GM18909 (cell line): ENCODE measurements at regions not wholly inside any gene's neighbourhood (a gene's known extent, or its start where the extent isn't known, plus 50 kb on each side); places are given as distances from the start of the nearest gene placed in this dataset.
"Not testable (repeated sequence)": the region's sequence is repeated elsewhere in the genome, so short reads cannot be mapped to it uniquely, and the experiment has no call there.

Experiments
- ATAC-seq: cut with Tn5 transposase; IDR thresholded peaks from one replicate; pipeline ENCODE4 v1.9.1; 2021; ENCODE audit warnings: mild to moderate bottlenecking; ENCODE audit not compliant: unreplicated experiment, poor library complexity

DNA sequence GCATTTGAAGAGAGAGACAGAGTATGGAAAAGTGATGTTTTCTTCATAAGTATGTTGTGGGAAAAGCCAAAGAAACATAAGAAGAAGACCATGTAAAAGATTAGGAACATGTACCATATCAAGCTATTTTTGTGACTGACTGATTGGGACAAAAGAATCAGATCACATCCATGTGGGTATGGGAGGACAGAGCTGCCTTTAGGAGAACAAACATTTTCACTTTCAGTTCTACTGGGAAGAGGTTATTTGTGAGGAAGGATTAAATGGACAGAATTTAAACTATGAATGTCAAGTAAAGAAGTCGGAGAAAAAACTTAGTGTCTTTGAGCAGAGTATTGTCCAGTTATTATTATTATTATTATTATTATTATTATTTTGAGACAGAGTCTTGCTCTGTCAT is 124.4 kb upstream of the HCRTR2 start:
- ATAC-seq = no peak

DNA sequence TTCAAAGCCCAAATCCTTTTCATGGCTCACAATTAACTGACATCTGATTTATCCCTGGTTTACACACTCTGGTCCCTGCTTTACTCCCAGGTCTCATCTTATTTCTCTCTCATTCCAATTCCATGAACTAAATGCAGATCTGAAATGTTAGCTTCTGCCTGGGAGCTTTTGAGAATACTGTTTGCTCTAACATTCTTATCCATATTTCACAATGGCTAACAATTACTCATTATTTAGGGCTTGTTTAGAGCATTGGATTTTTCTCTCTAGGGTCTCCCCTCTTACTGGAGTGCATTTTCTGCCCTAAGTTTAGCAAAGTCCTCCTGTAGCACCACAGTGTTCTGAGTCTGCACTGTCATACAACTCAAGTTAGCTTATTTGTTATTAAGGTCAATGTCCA is 121.5 kb upstream of the HCRTR2 start:
- no peak for ATAC-seq

DNA sequence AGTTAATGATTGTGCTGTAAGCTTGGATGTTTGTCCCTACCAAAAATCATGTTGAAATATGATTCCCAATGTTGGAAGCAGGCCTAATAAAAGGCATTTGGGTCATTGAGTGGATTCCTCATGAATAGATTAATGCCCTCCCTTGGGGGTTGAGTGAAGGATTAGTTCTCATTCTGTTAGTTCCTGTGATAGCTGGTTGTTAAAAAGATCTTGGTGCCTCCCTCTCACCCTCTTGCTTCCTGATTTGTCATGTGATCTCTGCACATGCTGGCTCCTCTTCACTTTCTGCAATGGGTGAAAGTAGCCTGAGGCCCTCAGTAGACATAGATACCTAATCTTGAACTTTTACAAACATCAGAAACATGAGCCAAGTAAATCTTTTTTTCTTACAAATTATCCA is 115.6 kb upstream of the HCRTR2 start:
- no peak for ATAC-seq

DNA sequence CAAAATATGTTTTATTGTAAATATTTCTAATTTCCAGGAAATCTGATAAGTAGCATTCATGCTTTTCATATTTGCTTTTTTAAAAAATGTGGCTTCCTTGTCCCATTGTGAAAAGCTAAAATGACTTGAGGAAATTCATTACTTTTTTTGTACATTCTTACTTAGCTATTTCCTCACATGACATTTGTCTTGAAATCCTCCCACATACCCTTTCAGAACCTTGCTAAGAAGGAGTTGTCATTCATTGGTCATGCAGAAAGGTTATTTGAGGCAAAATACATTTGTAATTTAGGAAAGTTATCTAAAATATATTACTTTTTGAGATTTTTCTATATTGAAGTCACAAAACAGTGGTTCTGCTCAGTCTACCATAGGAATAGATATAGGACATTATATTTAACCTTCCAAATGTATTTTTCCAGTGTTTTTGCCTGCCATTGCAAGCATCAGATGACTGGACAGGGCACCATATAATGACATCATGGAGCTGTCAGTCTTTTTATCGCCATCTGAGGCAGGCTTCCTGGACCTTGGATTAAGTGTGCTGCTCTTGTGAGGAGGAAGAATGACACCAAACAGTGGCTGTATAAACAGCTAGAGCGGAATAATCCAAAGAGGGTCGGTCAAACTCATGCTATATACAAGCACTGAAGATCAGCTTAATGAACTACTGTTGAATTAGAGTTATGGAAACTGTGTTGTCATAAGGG is 109.4 kb upstream of the HCRTR2 start:
- ATAC-seq = no peak

DNA sequence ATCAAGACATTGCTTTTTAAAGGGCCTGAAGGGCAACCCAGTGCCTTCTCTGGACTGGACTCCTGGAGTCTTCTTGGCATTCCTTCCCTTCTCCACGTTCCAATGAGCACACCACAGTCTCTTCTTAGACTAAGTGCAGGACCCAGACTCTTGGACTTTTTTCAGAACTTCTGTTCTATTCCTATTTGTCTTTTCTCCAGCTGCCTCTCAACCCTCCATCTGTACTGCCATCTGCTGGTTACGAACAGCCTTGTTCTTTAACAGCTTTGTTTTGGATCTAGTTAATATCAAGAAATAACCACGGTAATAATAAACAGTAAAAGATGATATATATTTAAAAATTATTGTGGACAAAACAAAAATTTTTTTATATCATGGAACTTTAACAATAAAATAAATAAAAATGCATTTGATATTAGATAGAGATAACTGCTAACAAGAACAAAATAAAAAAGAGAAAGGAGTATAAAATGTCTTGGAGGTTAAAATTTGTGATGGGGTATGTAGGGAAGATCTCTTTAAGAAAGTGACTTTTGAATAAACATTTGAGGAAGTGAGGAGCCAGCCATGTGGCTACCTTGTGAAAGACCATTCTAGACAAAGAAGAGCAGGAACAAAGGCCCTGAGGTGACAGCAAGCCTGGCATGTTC is 105.1 kb upstream of the HCRTR2 start:
- ATAC-seq = no peak

DNA sequence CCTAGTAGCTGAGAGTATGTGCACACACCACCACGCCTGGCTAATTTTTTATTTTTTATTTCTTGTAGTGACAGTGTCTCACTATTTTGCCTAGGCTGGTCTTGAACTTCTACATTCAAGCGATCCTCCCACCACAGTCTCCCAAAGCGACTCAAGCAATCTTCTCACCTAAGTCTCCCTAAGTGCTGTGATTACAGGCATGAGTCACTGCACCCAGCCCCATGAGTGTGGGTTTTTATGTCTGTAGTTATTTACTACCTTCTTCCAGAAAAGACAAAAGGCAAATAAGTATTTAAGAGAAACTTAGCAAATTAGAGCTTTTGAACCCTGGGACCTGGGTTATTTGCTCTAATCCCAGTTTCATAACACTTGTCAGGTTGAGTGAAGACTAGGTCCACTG is 92.3 kb upstream of the HCRTR2 start:
- ATAC-seq = no peak

DNA sequence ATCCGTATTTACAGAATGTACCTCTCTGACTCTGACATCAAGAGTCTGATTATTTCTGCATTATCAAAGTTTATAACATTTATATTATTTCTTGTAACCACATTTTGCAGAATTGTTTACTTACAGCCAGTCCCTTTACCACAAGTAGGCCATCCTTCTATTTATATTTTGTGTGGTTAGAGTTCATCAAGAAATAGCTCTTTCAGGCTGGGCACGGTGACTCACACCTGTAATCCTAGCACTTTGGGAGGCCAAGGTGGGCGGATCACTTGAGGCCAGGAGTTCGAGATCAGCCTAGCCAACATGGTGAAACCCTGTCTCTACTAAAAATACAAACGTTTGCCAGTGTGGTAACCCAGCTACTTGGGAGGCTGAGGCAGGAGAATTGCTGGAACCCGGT is 86.3 kb upstream of the HCRTR2 start:
- not testable (repeated sequence) for ATAC-seq

DNA sequence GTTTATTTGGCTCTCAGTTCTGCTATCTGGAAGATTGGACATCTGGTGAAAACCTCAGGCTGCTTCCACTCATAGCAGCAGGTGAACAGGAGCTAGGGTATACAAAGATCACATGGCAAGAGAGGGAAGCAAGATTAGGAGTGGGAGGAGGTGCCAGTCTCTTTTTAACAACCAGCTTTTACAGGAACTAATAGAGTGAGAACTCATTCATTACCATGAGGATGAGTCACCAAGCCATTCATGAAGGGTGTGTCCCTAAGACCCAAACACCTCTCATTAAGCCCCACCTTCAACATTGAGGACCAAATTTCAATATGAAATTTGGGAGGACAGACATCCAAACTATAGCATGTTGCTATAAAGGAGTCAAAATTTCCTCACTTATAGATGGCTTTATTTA is 85.4 kb upstream of the HCRTR2 start:
- no peak for ATAC-seq

DNA sequence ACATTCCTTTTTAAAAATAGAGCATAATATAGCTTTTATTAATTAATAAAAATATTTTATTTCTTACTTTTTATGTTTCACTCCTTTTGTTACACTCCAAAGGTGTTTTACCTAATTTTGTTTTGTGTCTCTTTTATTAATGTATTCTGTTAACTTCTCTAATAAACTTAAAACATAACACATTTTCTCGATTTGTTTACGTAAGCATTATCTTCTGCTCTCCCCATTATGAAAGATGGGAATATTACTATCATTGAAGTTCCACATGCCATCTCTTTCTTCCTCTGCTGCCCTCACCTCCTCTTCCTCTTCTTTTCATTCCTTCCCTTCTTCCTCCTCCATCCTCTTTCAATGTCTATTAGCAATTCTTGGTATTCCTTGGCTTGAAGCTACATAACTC is 85.0 kb upstream of the HCRTR2 start:
- ATAC-seq = no peak

DNA sequence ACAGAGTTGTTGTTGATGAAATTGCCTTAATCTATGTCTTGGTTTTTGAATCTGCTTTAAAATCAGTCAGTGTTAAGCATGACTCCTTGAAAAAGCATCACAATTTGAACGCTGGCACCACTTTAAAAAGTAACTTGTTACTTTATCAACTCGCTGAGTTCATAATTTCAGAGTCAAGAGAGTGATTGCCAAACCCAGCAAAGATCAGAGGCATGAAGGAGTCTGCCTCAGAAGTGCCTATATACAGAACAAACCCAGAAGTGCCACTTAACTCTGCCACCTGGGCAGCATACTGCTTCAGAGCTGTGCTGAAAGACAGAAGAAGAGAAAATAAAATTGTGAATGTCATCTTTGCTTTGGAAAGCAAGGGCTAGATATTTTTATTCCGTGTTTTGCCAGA is 73.6 kb upstream of the HCRTR2 start:
- no peak for ATAC-seq

DNA sequence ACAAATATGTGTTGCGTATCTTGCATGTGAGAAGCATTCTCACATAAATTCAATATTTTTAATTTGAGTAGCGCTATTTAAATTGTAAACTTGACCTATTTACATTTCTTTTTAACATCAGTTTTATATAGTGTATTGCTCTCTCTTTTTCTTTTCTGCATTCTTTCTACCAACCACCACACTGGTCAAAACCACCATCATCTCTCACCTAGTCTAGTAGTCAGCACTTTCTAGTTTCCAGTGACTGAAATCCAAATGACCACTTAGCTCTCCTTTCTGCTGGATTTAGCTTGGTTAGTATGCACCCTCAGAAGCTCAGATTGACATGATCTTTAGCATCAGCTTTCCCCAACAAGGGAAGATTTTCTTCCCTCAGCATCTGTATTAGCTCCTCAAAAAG is 73.2 kb upstream of the HCRTR2 start:
- ATAC-seq = no peak

DNA sequence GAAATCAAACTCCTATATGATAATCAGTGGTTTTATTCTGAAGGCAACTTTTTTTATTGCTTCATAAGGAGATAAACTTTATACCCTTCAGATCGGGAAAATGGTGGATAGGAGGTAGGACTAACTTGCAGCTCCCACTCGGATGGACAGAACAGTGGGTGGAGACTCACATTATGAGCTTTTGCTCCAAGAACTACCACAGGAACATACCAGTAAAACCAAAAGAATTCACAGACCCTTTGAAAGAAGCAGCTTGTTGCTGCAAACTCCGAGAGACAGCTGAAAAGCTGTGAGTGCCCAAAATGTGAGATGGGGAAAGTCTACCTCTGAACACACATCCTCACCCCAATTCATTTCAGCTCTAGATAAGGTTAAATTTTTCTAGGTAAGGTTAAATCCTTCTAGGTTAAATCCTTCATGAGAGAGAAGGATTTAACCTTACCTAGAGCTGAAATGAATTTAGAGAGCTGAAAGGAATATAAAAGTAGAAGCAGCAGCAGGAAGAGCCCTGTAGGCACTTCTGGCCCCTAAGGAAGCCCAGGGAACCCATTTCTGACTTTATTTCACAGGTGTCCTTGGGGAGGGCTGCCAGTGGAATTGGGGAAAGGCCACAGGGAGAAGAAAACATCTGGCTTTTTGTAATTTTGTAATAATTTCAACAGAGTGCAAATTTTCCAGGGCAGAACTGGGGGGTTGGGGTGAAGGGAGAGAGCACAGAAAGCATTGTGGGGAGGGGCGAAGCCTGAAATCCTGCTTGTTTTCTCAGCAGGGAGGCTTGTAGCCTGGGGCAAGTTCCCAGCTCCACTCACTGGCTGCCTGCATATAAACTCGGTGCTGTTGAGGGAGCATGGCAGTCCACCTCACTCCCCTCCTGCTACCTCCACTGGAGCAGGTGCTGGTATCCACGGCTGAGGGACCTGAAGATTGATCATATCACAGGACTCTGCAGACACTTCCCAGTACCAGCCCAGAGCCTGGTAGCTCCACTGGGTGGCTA is 65.9 kb upstream of the HCRTR2 start:
- no peak for ATAC-seq

DNA sequence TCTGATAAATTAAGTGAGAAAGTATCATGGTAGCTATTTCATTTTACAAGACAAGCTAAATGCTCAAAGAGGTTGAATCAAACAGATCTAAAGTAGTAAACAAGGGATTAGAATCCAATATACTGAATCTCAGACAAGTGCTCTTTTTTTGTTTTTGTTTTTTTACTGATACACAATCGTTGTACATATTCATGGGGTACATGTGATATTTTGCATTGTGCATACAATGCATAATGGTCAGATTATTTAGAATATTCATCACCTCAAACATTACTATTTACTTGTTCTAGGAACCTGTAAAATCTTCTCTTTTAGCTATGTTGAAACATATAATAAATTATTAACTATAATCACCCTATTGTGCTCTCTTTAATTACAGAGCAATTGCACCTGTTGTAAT is 57.0 kb upstream of the HCRTR2 start:
- ATAC-seq = no peak

DNA sequence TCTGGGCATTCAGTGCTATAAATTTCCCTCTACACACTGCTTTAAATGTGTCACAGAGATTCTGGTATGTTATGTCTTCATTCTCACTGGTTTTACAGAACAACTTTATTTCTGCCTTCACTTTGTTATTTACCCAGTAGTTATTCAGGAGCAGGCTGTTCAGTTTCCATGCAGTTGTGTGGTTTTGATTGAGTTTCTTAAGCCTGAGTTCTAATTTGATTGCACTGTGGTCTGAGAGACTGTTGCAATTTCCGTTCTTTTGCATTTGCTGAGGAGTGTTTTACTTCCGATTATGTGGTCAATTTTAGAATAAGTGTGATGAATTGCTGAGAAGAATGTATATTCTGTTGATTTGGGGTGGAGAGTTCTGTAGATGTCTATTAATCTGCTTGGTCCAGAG is 50.1 kb upstream of the HCRTR2 start:
- not testable (repeated sequence) for ATAC-seq
